Left kidney (tissue), 1 donor: ENCODE measurements at regions not wholly inside any gene's neighbourhood (a gene's known extent, or its start where the extent isn't known, plus 50 kb on each side); places are given as distances from the start of the nearest gene placed in this dataset.
"Not testable (repeated sequence)": the region's sequence is repeated elsewhere in the genome, so short reads cannot be mapped to it uniquely, and the experiment has no call there.

Experiments
- DNase-seq: peaks from one replicate; pipeline ENCODE4 v3.0.0-alpha.2; 2013

GRCh38 chrX:10971759-10972158 is 139.4 kb upstream of the HCCS start:
- no peak for DNase-seq

- no peak for DNase-seq
Observed at GRCh38 chrX:10972706-10973105, 138.4 kb upstream of the HCCS start.

- no peak for DNase-seq
Observed at GRCh38 chrX:10974920-10975319, 136.2 kb upstream of the HCCS start.

GRCh38 chrX:10979956-10980355 is 131.2 kb upstream of the HCCS start:
- DNase-seq = no peak

GRCh38 chrX:10981506-10981905 is 129.6 kb upstream of the HCCS start:
- no peak for DNase-seq

- no peak for DNase-seq
Observed at GRCh38 chrX:10983526-10983925, 127.6 kb upstream of the HCCS start.

- peak; percentile 11 for DNase-seq
Observed at GRCh38 chrX:10984213-10984612, 126.9 kb upstream of the HCCS start.

- DNase-seq = no peak
Observed at GRCh38 chrX:10986616-10987015, 124.5 kb upstream of the HCCS start.

GRCh38 chrX:10988653-10989052 is 122.5 kb upstream of the HCCS start:
- DNase-seq = no peak

- no peak for DNase-seq
Observed at GRCh38 chrX:10989386-10989785, 121.7 kb upstream of the HCCS start.

- no peak for DNase-seq
Observed at GRCh38 chrX:10990418-10990817, 120.7 kb upstream of the HCCS start.

- no peak for DNase-seq
Observed at GRCh38 chrX:10990976-10991375, 120.2 kb upstream of the HCCS start.

- DNase-seq = no peak
Observed at GRCh38 chrX:10992110-10992509, 119.0 kb upstream of the HCCS start.

GRCh38 chrX:11007076-11007475 is 104.1 kb upstream of the HCCS start:
- not testable (repeated sequence) for DNase-seq

- no peak for DNase-seq
Observed at GRCh38 chrX:11010476-11010875, 100.7 kb upstream of the HCCS start.

GRCh38 chrX:11016728-11017127 is 94.4 kb upstream of the HCCS start:
- no peak for DNase-seq

- DNase-seq = not testable (repeated sequence)
Observed at GRCh38 chrX:11022588-11022987, 88.5 kb upstream of the HCCS start.

GRCh38 chrX:11039926-11040325 is 71.2 kb upstream of the HCCS start:
- no peak for DNase-seq

- DNase-seq = no peak
Observed at GRCh38 chrX:11040405-11040804, 70.7 kb upstream of the HCCS start.

GRCh38 chrX:11040996-11041395 is 70.1 kb upstream of the HCCS start:
- no peak for DNase-seq

GRCh38 chrX:11050013-11050412 is 61.1 kb upstream of the HCCS start:
- no peak for DNase-seq

- DNase-seq = no peak
Observed at GRCh38 chrX:11053351-11053750, 57.8 kb upstream of the HCCS start.

GRCh38 chrX:11056322-11057176 is 54.6 kb upstream of the HCCS start:
- no peak for DNase-seq

- no peak for DNase-seq
Observed at GRCh38 chrX:11059933-11060332, 51.2 kb upstream of the HCCS start.
